SIG-M5 treated with dmso at 0.1 percent for 504 hours (cell line): ENCODE measurements at regions not wholly inside any gene's neighbourhood (a gene's known extent, or its start where the extent isn't known, plus 50 kb on each side); places are given as distances from the start of the nearest gene placed in this dataset.

ENCODE experiments used
- DNase-seq: peaks from one replicate; lab custom pipeline; 2025; ENCODE audit not compliant: unreplicated experiment; lab: John Stamatoyannopoulos, UW

DNA sequence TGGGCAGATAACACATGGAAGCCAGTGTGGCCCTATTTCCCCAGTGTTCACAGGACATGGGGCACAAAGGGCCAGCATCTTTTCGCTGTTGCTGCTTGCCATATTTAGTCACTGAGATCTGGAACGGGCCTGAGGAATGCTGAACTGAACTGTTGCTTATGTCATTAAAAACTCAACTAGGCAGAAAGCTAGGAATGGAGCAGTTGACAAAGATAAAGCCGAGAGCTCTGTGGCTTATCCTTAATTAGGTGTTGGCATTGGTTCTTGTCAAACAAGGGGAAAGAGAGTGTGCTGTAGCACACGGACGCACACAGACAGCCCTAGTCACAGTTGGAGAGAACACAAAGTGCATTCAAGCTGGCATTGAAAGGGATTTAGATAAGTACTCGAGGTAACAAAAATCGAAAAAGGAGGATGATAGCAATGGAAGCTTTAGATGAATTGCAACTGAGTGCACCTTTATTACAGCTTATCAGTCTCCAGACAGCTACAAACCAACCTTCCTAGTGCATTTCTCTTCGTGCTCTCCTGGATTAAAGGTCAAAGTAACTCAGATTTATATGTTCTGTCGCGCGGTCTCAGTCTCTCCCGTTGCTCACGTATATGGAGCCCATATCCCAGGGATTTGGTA, 450.2 kb upstream of the ZNF608 start:
- DNase-seq: no peak

DNA sequence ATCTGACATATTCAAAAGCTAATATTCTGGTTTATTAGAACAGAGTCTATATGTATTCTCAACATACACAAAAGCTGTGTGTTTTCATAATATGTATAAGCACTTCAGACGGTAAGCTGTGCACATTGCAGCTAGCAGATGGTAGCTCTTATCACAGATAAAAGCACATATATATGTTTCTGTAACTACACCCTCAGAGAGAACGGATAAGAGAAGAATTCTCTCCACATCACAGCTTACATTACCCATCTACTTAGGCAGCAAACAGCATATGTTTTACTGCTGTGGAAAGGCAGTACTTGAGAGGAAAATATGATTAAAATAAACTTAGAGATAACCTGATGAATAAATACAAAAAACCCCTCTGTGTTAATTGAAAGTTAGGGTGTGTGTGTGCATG, 450.9 kb upstream of the ZNF608 start:
- no peak for DNase-seq

DNA sequence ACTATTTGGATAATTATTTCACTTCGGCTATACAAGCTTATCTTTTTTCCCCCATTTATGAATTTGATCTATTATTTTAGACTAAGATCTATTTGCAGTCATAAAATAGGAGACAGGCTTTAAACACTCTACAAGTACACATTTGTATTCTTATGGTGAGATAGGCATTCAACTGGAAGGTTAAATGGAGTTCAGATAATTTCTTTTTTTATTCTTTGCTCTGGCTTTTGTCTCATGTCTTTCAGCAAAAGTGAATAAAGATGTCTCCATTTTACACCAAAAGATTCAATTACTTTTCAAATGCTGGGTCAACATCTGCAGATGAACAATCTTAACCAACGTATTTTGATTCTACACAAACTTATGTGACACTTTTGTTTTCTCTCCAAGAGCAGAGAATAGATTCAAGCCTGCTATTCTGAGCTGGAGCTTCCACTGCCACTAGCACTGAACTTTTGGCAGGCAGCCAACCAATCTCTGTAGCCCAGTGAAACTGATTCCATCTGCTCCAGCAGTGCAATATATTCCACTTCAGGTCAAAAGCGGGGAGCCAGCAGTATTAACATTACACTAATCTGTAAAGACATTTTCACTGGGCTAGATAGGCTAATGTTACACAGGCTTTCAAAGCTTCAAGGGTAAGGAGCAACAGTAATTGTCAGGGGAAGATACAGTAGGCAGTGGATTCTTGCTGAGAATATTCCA, 452.0 kb upstream of the ZNF608 start:
- DNase-seq: no peak

DNA sequence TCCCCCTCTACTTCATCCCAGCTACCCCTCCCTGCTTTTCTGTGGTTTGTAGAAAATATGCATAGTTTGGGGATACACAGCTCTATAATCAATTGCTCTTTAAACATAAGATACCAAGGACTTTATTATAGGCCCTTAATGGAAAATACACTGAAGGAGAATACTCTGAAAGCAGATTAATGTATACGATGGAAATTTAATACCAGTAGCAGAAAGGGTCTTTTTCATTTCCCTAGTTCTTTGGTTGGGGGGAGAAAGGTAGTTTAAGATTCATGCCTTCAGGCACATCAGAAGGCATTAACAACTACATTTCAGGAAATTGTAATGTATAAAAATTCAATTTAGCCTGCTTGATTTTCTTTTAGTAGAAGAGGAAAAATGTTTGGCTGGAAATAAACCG, 452.9 kb upstream of the ZNF608 start:
- no peak for DNase-seq

DNA sequence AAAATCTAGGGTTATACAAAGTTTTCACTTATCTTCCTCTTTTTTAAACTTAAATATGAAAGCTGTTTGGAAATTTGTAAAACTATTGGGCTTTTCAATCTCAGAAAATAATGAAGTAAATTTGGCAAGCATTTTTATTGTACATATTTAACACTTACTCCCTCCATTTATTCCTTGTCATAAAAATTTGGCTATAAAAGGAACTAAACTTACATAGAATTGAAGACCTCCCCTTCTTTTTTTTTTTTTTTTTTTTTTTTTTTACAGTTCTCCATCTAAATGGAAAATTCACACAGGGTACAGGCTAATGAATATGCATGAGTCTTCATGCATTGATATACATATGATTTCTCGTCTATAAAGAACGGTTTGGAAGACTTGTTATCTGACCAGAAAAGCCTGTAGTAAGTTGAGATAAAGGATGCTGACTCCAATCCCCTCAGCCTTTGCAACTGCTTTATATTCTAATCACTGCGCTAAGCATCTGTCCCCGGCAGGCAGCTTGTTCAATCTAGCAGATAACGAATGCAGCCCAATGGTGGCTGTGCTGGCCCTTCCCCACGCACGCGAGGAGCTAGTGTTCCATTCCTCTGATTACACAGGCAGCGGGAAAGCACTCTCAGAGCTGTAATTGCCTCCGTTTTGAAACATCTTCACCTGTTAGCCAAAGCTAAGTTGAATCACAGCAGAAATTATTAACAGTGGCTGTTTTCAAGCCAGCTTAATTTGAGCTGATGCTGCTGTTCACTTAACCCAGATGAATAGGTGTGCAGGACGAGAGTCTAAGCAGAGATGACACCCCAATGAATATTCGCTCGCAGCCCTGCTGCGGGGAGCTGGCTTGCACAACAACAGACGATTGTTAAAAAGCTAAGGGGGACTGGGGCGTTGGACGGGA, 453.8 kb upstream of the ZNF608 start:
- no peak for DNase-seq

DNA sequence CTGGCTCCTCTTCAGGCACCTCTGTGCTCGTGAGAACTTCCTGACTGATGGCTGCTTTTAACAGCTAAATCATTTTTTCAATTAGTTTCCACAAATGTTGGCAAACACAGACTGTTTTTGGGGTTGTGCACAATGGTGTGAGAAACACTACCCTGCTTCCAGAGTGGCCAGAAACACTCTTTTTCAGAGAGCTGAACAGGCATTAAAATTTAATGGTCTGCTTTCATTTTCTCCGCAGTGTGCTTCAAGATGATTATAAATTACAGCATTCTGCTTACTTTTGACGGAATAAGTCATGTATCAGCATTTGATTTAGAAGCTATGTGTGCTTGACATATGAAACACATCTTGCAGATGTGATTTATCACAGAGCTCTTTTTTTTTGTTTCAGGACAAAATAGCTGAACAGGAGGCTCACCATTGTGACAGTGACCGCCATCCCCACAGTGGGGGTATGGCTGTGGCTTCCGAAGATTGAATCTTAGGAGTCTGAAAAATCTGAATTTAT, 454.5 kb upstream of the ZNF608 start:
- no peak for DNase-seq

DNA sequence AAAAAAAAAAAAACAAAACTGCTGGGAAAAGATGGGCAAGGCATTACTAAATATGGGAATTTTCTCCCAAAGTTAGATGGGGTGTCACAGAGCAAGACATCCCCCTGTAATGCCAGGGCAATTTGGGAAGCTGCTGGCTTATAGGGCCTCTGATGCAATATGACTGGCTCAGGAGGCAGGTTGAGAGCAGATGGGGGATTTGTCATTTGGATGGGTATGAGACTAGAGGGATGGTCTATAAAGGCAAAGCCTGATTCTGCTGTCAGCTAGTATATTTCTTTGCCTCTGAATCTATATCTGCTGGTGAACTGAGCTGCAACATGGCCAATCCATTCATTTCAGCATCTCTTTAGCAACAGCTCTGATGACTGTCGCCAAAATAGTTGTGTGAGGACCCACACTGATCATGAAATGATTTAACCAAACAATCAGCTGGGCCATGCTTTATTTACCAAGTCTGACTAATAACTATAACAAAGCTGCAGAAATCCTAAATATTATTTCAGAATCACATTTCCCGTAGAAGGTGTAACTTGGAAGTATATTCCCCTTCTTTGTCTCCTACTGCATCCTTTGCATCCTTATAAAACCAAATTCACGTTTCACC, 455.1 kb upstream of the ZNF608 start:
- DNase-seq: no peak

DNA sequence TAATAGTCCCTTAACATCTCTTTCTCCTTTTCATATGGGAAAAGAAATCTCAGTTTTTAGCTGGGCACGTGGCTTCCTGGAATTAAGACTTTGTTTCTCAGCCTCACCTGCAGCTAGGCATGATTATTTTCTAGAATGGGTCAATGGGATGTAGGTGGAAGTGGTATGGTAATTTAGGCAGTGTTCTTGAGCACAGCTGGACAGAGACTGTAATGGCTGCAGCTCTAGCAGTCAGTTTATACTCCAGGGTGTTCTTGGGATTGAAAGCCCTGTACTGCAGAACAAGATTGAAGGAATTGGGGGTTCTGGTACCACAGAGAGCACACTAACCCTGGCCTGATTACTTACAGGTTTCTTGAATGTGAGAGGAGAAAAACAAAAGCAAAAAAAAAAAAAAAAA, 455.9 kb upstream of the ZNF608 start:
- DNase-seq: no peak

DNA sequence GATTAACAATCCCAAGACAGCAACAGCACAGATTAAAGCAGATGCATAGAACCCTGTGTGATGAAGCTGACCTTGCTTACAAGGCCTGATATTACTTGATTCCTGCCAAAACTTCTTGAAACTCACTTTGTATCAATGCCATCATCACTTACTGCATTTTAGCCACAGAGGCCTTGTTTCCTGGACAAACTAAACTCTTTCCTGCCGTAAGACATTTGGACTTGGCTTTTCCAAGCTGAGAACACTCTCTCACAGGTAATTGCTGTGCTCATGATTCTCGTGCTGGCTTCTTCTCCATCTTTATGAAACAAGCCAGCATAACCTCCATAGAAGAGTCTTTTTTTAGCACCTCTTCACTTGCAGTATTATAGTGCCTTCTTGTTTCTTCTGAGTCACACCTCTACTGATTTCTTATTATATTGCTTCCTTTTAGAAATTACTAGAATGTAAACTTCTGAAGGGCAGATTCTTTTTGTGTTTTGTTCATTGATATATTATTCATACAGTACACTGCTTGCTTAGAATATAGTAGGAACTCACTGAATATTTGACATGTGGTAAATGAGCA, 456.5 kb upstream of the ZNF608 start:
- no peak for DNase-seq

DNA sequence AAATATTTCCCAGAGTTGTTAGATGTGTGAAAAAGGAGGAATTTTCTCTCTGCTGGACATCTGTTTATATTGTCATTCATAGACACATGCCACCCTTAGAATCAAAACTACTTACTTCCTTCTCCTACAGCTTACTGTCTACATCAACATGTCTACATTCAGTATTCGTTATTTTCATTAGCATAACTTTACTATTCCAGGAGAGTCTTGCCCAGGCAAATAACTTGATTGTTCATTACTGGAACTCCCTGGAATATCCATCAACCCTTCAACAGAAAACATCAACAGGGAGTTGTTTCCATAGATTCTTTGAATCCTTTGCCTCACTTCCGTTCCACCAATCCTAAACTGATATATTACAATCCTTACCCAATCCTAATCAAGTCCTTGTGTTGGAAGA, 457.5 kb upstream of the ZNF608 start:
- no peak for DNase-seq

DNA sequence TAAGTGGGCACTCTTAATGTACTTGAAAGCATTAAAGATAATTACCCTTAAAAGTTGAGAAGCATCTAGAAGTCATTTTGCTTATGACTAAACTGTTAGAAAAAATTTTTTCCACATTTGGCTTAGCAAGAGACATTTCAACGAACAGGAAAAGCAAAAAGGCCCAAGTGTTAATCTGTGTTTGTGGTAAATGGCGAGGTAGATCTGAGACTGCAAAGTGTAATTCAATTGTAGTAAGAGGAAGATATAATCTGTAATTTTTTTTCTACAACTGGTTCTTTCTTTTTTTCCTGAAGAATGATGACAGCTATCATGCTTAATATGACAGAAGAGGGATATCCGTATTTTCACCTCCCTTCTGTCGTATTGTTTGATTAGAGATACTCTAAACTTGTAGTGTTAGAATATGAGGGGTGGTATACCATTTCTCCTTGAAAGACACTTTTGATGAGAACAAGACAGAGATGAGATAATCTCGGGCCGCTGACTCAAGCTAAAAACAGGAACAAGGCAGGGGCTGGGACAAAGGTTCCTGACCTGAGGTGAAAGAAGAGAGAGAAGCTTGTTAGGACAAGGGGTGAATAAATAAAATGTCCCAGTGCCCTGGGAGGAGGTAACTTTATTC, 459.3 kb upstream of the ZNF608 start:
- DNase-seq: no peak

DNA sequence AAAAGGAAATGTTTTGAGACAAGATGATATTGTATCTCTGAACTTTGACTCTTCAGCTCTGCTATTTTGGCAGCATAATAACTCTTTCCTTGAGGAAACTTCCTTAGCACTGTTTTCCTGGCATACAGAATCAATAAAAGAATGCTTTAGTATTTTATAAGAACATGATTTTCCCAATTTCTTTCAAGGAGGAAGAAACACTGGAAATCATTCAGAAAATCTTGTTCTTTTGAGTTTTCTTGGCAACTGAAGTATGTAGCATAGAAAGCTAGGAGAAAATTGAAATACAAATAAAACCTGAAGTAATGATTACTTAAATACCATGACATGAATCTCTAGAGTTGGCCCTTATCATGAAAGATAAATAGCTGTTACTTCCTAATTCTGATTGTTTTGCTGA, 461.4 kb upstream of the ZNF608 start:
- DNase-seq: no peak

DNA sequence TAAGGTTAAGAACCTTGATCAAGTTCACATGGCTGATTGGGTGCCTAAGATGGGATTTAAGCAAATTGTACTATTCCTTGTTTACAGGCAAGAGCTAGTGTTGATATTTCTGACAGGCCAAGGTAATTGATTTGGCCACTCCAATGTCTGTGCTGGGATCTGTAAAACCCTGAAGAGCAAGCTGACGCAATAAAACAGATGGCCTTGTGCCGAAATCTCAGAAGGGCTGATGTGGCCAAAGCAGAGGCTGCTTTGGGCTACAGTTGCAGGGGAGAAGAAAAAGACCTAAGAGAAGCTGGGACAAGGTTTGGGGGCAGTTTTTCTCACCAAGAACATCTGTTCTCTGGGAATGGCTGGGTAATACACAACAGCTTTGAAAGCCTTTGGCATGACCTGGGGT, 463.2 kb upstream of the ZNF608 start:
- DNase-seq: no peak

DNA sequence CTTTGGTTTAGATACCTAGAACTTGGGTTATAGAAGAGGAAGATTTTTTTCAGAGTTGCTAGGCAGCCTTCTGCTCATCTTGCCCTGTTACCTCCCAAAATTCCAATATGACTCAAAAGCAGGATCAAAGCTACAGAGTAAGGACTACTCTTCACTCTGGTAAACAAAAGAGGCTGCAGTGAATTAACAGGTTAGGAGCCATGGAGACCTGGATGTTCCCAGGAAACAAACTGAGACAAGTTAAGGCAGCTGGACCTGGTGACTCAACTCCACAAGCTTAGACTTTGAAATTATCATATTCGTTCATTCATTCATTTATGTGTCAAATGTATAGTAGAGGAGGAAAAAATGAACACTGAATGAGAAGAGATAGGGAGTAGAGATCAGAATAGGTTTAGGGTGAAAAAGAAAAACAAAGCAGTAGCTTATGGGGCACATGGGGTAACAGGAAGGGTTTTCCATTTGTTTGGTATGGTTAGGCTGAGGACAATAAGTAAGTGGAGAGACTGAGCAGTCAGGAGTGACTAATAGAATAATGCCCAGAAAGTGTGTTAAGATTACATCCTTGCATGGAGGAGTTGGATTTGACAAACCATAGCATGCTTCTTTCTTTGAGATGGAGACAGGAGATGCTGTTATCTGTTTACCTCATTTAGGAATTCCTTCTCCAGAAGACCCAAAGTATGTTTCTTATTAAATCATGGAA, 464.0 kb upstream of the ZNF608 start:
- DNase-seq: no peak

DNA sequence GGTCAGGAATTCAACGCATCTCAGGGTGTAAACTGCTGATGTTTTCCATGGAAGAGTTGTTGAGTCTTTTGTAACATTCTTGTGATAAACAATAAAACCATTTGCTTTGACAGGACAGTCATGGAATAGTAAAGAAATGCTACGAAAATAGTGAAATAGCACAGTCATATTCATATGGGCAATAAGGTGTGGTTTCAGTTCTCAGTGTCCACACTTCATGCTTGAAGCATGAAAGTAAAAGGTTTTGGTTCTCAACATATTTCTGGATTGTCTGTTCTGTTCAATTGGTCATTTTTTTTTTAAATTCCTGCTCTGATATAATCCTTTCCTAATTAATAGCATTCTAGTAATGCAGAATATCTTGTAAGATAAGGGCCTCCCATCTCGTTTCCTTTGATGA, 467.6 kb upstream of the ZNF608 start:
- no peak for DNase-seq

DNA sequence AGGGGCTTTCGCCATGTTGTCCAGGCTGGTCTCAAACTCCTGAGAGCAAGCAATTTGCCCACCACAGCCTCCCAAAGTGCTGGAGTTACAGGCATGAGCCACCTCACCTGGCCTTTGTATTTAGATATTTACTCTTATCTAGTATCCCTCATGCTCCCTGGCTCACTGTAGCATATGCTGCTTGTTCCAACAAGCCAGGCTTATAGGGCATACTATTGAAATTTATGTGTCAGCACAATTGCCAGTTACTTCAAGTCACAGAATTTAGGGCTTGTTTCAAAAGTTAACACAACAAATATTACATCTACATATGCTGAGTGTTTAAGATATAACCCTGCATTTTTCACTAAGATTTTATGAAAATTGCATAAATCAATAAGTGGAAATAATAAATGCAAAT, 469.2 kb upstream of the ZNF608 start:
- DNase-seq: no peak

DNA sequence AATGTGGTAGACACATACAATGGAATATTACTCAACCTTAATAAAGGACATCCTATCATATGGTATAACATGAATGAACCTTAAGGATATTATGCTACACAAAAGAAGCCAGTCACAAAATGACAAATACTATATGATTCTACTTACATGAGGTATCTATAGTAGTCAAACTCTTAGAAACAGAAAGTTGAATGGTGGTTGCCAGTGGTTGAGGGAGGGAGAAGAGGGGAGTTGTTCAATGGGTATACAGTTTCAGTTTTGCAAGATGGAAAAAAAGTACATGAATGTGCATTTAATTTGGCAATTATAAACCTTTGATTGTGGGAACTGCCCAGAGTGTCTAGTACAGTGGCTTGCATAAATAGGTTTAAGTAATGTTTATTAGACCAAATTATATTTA, 473.3 kb upstream of the ZNF608 start:
- DNase-seq: no peak

DNA sequence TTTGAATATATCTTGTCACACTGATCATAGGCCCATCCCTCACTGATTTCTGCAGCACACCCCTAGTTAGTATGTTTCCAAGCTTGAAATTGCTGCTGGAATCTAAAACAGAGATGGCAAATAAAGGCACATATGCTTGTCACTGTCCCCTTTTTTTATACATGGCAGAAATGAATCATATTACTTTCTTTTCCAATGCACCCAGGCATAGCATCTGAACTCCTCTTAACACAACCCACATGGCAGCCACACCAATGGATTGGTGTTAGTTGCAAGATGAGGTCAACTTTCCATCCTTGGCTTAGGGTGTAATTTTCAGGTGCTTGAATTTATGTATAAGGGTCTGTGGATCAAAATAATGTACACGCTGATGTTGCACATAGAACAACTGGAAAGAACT, 473.8 kb upstream of the ZNF608 start:
- no peak for DNase-seq

DNA sequence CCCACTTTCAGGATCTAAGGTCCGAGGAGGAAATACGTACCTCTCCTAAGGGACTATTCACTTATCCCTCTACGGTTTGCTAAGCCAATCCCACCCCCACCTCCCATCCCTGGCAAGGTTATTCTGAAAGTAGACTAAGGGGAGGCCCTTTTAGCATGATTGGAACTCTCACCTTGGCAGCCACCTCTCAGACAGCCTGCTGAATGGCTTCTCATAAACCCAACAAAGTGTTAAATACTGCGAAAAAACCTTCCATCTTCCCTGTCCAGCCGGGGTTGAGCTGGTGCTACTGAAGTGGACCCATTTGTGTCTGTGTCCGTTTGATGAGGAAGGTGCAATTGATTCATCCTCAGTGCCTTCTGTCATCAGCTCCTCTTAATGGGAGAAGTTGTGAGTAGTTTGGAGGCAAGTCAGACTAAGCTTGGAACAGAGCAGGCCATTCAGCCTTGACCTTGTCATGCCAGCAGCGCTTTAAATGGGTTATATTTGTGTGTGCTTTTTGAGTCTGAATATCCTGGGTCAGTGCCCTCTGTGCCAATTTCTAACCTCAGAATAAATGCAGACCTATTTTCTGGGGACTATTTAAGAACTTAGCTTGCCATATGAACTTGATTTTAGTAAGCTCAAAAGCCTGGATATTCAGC, 476.3 kb upstream of the ZNF608 start:
- no peak for DNase-seq

DNA sequence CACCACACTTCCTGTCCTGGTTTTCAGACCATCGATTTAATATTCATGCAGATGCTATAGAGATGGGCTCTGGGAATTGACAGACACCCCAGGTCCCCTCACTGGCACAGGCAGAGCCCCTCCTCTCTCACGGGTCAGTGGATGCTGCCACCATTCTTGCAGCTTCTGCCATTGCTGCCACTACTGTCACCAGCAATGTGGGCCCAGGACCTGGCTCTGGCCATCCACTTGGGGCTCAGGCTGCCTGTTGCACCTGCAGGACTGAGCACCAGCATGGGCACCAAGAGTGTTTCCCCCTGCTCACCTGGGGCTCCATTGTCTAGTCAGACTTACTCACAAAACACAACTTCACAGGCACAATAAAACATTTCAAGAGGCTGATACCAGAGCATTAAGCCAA, 479.0 kb upstream of the ZNF608 start:
- no peak for DNase-seq
